H1 (cell line): ENCODE measurements at regions not wholly inside any gene's neighbourhood (a gene's known extent, or its start where the extent isn't known, plus 50 kb on each side); places are given as distances from the start of the nearest gene placed in this dataset.
A peak's percentile ranks its signal among the peaks of the same experiment; 100 is the strongest.

Source experiments
- CTCF ChIA-PET: fragments of 300-600 bp; sonication (Branson Sonifier 250); formaldehyde crosslinking; loops from one replicate; lab custom pipeline; 2021; ENCODE audit not compliant: partially characterized antibody; lab: Charles Lee
- POLR2A ChIA-PET: fragments of 300-600 bp; sonication (Branson Sonifier 250); formaldehyde crosslinking; loops from one replicate; lab custom pipeline; 2021; ENCODE audit warnings: inconsistent platforms; ENCODE audit not compliant: partially characterized antibody; lab: Charles Lee
- DNase-seq, 2 experiments: peaks; one replicate each; pipeline versions ENCODE4 v3.0.0 to v3.0.0-alpha.2; 2010 to 2022; ENCODE audit warnings: low spot score in 2 of 2, low read depth in 1 of 2, mixed read lengths in 1 of 2
- FAIRE-seq: peaks from 2 replicates; lab custom pipeline; 2011; peaks lifted over from hg19 to GRCh38; lab: Jason Lieb, UNC
- H2AFZ ChIP-seq: 2 replicates; pipeline ENCODE4 v1.8.1; 2012; ENCODE audit warnings: low read length, inconsistent platforms
- H2AK5ac ChIP-seq: 2 replicates; pipeline ENCODE4 v1.6.1; 2013; ENCODE audit warnings: low read depth, low read length
- H2BK120ac ChIP-seq: replicated peaks from 2 replicates; pipeline ENCODE3; 2013; ENCODE audit warnings: low read depth, low read length, inconsistent platforms
- H2BK12ac ChIP-seq: 2 replicates; pipeline ENCODE4 v1.6.1; 2013; ENCODE audit warnings: low read depth, low read length
- H2BK15ac ChIP-seq: 2 replicates; pipeline ENCODE4 v1.6.1; 2013; ENCODE audit warnings: low read length
- H2BK20ac ChIP-seq: 2 replicates; pipeline ENCODE4 v1.6.1; 2013; ENCODE audit warnings: low read length
- H2BK5ac ChIP-seq: 2 replicates; pipeline ENCODE4 v1.6.1; 2013; ENCODE audit warnings: low read depth, low read length
- H3K14ac ChIP-seq: 2 replicates; pipeline ENCODE4 v1.6.1; 2013; ENCODE audit warnings: inconsistent platforms; ENCODE audit not compliant: insufficient read length
- H3K18ac ChIP-seq: 2 replicates; pipeline ENCODE4 v1.6.1; 2013; ENCODE audit warnings: low read length; ENCODE audit errors: extremely low read depth
- H3K23ac ChIP-seq: 2 replicates; pipeline ENCODE4 v1.6.1; 2013; ENCODE audit warnings: inconsistent platforms; ENCODE audit not compliant: insufficient read length
- H3K23me2 ChIP-seq: 2 replicates; pipeline ENCODE4 v1.6.1; 2013; ENCODE audit warnings: low read depth, low read length
- H3K27ac ChIP-seq: 2 replicates; pipeline ENCODE4 v1.6.1; 2011; ENCODE audit warnings: low read depth, low read length, inconsistent platforms
- H3K27me3 ChIP-seq, 4 experiments: replicated peaks in 1 of 4; 1 replicate in 1 of 4; 2 replicates in 3 of 4; pipeline versions ENCODE4 v1.6.1 to v1.8.1; 2011 to 2013; ENCODE audit warnings: low read length in 3 of 4, mild to moderate bottlenecking in 3 of 4, inconsistent platforms in 2 of 4, mixed read lengths in 2 of 4, moderate library complexity in 1 of 4; ENCODE audit not compliant: control insufficient read depth in 3 of 4, insufficient read depth in 3 of 4; ENCODE audit errors: extremely low read depth in 1 of 4
- H3K36me3 ChIP-seq, 4 experiments: 2 replicates each; pipeline versions ENCODE4 v1.6.1 to v1.8.1; 2011 to 2013; ENCODE audit warnings: mild to moderate bottlenecking in 4 of 4, low read length in 3 of 4, moderate library complexity in 2 of 4, control low read depth in 1 of 4, inconsistent platforms in 1 of 4; ENCODE audit not compliant: insufficient read depth in 4 of 4, control insufficient read depth in 2 of 4
- H3K4ac ChIP-seq: replicated peaks from 2 replicates; pipeline ENCODE3; 2013; ENCODE audit warnings: low read length, low read depth, mixed read lengths, inconsistent platforms; ENCODE audit not compliant: insufficient read length
- H3K4me1 ChIP-seq, 4 experiments: replicated peaks in 1 of 4; 1 replicate in 1 of 4; 2 replicates in 3 of 4; pipeline versions ENCODE4 v1.6.1 to v1.8.1; 2011 to 2013; ENCODE audit warnings: low read length in 3 of 4, inconsistent platforms in 2 of 4, mixed read lengths in 1 of 4; ENCODE audit not compliant: insufficient read depth in 4 of 4, control insufficient read depth in 3 of 4
- H3K4me2 ChIP-seq, 2 experiments: 2 replicates each; pipeline versions ENCODE4 v1.6.1 to v1.8.1; 2011 to 2013; ENCODE audit warnings: low read depth in 2 of 2, low read length in 2 of 2, control low read depth in 1 of 2, inconsistent platforms in 1 of 2, mild to moderate bottlenecking in 1 of 2; ENCODE audit not compliant: insufficient read depth in 1 of 2
- H3K4me3 ChIP-seq, 4 experiments: fragments of 200-600, 300-600 bp in 1 of 4; sonication (generic), shearing (Covaris generic), sonication (Bioruptor Twin) in 1 of 4; 2 replicates each; pipeline versions ENCODE4 v1.5.1 to v1.8.1; 2011 to 2016; ENCODE audit warnings: low read length in 4 of 4, low read depth in 3 of 4, control low read depth in 2 of 4, inconsistent platforms in 2 of 4, mild to moderate bottlenecking in 2 of 4, mixed read lengths in 1 of 4, moderate library complexity in 1 of 4; ENCODE audit not compliant: insufficient read depth in 2 of 4; ENCODE audit errors: extremely low read depth in 1 of 4
- H3K56ac ChIP-seq: replicated peaks from 2 replicates; pipeline ENCODE3; 2013; ENCODE audit warnings: low read depth, mild to moderate bottlenecking, mixed read lengths, low read length, inconsistent platforms; ENCODE audit not compliant: insufficient read length
- H3K79me1 ChIP-seq: 2 replicates; pipeline ENCODE4 v1.6.1; 2013; ENCODE audit warnings: low read depth, low read length, control low read depth
- H3K79me2 ChIP-seq, 2 experiments: 2 replicates each; pipeline versions ENCODE4 v1.6.1 to v1.8.1; 2012 to 2013; ENCODE audit warnings: low read length in 2 of 2, mild to moderate bottlenecking in 2 of 2, inconsistent platforms in 1 of 2; ENCODE audit not compliant: insufficient read depth in 2 of 2, control insufficient read depth in 1 of 2
- H3K9ac ChIP-seq, 4 experiments: replicated peaks in 1 of 4; 1 replicate in 1 of 4; 2 replicates in 3 of 4; pipeline versions ENCODE4 v1.6.1 to v1.8.1; 2011 to 2013; ENCODE audit warnings: low read depth in 3 of 4, low read length in 3 of 4, control low read depth in 2 of 4, mild to moderate bottlenecking in 2 of 4, moderate library complexity in 2 of 4, inconsistent platforms in 1 of 4; ENCODE audit errors: extremely low read depth in 1 of 4
- H3K9me3 ChIP-seq, 2 experiments: 2 replicates each; pipeline versions ENCODE4 v1.6.1 to v1.8.1; 2012 to 2013; ENCODE audit warnings: mild to moderate bottlenecking in 2 of 2, moderate library complexity in 2 of 2, control low read depth in 1 of 2, inconsistent platforms in 1 of 2, low read depth in 1 of 2, low read length in 1 of 2, mixed read lengths in 1 of 2; ENCODE audit not compliant: insufficient read depth in 2 of 2
- H4K20me1 ChIP-seq, 2 experiments: replicated peaks in 1 of 2; 2 replicates each; pipeline versions ENCODE3 to v1.8.1; 2011 to 2013; ENCODE audit warnings: inconsistent platforms in 2 of 2, low read length in 2 of 2, mild to moderate bottlenecking in 1 of 2; ENCODE audit not compliant: insufficient read depth in 2 of 2, control insufficient read depth in 1 of 2
- H4K5ac ChIP-seq: 2 replicates; pipeline ENCODE4 v1.6.1; 2013; ENCODE audit warnings: low read length, low read depth, mixed read lengths, inconsistent platforms; ENCODE audit not compliant: insufficient read length
- H4K8ac ChIP-seq: 2 replicates; pipeline ENCODE4 v1.8.0; 2013; ENCODE audit warnings: mild to moderate bottlenecking, moderate library complexity, low read length, inconsistent platforms; ENCODE audit not compliant: insufficient read depth; ENCODE audit errors: extremely low read depth
- H4K91ac ChIP-seq: replicated peaks from 2 replicates; pipeline ENCODE3; 2013; ENCODE audit warnings: low read length, mixed read lengths, inconsistent platforms; ENCODE audit not compliant: insufficient read length
- BCL11A ChIP-seq, 2 experiments: IDR thresholded peaks; one replicate each; pipeline ENCODE4 v1.6.1; 2011; ENCODE audit warnings: low read depth in 2 of 2, low read length in 2 of 2, mild to moderate bottlenecking in 2 of 2
- EGR1 ChIP-seq: IDR thresholded peaks from 2 replicates; pipeline ENCODE4 v1.6.1; 2011; ENCODE audit warnings: low read depth, low read length, borderline replicate concordance
- EZH2 ChIP-seq: fragments of 200-600 bp; sonication (generic); IDR thresholded peaks from 2 replicates; pipeline ENCODE4 v1.7.1; 2012; ENCODE audit warnings: low read depth, mild to moderate bottlenecking, moderate library complexity, low read length, inconsistent platforms; ENCODE audit not compliant: severe bottlenecking
- GTF2F1 ChIP-seq: IDR thresholded peaks from 2 replicates; pipeline ENCODE4 v1.6.1; 2012; ENCODE audit warnings: low read depth, low read length, improper control_type of control experiment, borderline replicate concordance
- JUN ChIP-seq: IDR thresholded peaks from 2 replicates; pipeline ENCODE4 v1.6.1; 2011; ENCODE audit warnings: low read depth, mild to moderate bottlenecking, improper control_type of control experiment, low read length
- RAD21 ChIP-seq, 2 experiments: IDR thresholded peaks in 1 of 2; conservative IDR thresholded peaks in 1 of 2; 2 replicates each; pipeline ENCODE4 v1.6.1; 2011; ENCODE audit warnings: low read depth in 2 of 2, low read length in 2 of 2, improper control_type of control experiment in 1 of 2, inconsistent platforms in 1 of 2, mild to moderate bottlenecking in 1 of 2, moderate library complexity in 1 of 2
- SAP30 ChIP-seq: fragments of 300-600 bp; sonication (generic); IDR thresholded peaks from 2 replicates; pipeline ENCODE4 v1.7.1; 2012; ENCODE audit warnings: low read length, moderate library complexity, mild to moderate bottlenecking, inconsistent platforms; ENCODE audit not compliant: insufficient read depth, insufficient replicate concordance
- TAF1 ChIP-seq: IDR thresholded peaks from 2 replicates; pipeline ENCODE4 v1.6.1; 2011; ENCODE audit warnings: mild to moderate bottlenecking, low read depth, low read length
- TBP ChIP-seq: IDR thresholded peaks from 2 replicates; pipeline ENCODE4 v1.6.1; 2011; ENCODE audit warnings: low read depth, low read length, improper control_type of control experiment
- TEAD4 ChIP-seq: IDR thresholded peaks from 2 replicates; pipeline ENCODE4 v1.6.1; 2012; ENCODE audit warnings: low read depth, low read length, inconsistent platforms, mixed read lengths
- WGBS, 2 experiments: shearing (Covaris generic) in 1 of 2; methylation state at CpG; one replicate each; pipeline versions ENCODE4 v1.1.6 to v1.1.7; 2013 to 2015; ENCODE audit warnings: low lambda C conversion rate in 2 of 2, mixed read lengths in 2 of 2, inconsistent platforms in 1 of 2, low coverage in 1 of 2, missing lambda C conversion rate in 1 of 2; ENCODE audit not compliant: insufficient replicate concordance in 2 of 2, insufficient coverage in 1 of 2, insufficient read length in 1 of 2; ENCODE audit errors: extremely low coverage in 1 of 2, missing lambda C conversion rate in 1 of 2; 5-methylcytosine and 5-hydroxymethylcytosine counted together
- TF ChIP-seq, protein P1 (sequence below): IDR thresholded peaks from 2 replicates; pipeline ENCODE4 v1.6.1; 2012; ENCODE audit warnings: inconsistent platforms

GRCh38 chr3:127135241-127136023 is 57.5 kb upstream of the PRR23E start:
- Histone ChIP-seq H3K56ac (no peak overlapping the region), H2BK20ac (0 out of 2 replicates have a peak overlapping the region, but pooled peaks have one; percentile 4), H2AK5ac (no peak overlapping the region), H3K4me3 (peak overlapping the region in 2 of 4 experiments; percentile 5 to 51; a peak in 2 of 8 replicates), H3K27me3 (peaks cover 3 to 27% (median 26%) of the 10 kb centered on the region in 4 experiments), H4K5ac (no peak overlapping the region), H2BK12ac (peak overlapping the region; percentile 10; the same call in 1 of the 2 replicates), H2BK120ac (no peak overlapping the region), H2BK5ac (no peak overlapping the region), H3K23me2 (no peaks in the 10 kb centered on the region; the same call in 1 of the 2 replicates), H3K9ac (no peak overlapping the region), H4K91ac (no peak overlapping the region), H3K79me1 (no peaks in the 10 kb centered on the region), H3K23ac (no peak overlapping the region), H3K27ac (no peak overlapping the region), H2BK15ac (no peak overlapping the region), H3K36me3 (no peaks in the 10 kb centered on the region), H3K14ac (no peak overlapping the region), H2AFZ (peak overlapping the region; percentile 19; the same call in 1 of the 2 replicates), H4K8ac (peak overlapping the region; percentile 63; the same call in 1 of the 2 replicates), H3K4ac (no peak overlapping the region), H3K4me1 (peaks cover 5 to 31% (median 19%) of the 10 kb centered on the region in 4 experiments), H3K18ac (peak overlapping the region; percentile 48; the same call in 1 of the 2 replicates), H3K79me2 (no peaks in the 10 kb centered on the region), H3K9me3 (no peaks in the 10 kb centered on the region), H4K20me1 (peaks cover 0 to 1% of the 10 kb centered on the region in 2 experiments), H3K4me2 (peak overlapping the region; percentile 56 to 66)
- FAIRE-seq: no peak
- POLR2A ChIA-PET: no interaction called here
- 21% methylated on average over 36 of the region's 58 CpGs; no CpG with 5 or more reads in 1 of the 2 experiments for WGBS, 2 experiments
- CTCF ChIA-PET: interaction anchor here (1.8 kb wide), 1 partner anchor 61 kb away, joined by 4 read pairs; no protein-coding TSS in a partner anchor
- DNase-seq: no peak
- TF ChIP-seq RAD21 (IDR thresholded peaks at IDR 0.05 in 1 of 2, conservative IDR thresholded peaks at IDR 0.05 in 1 of 2; ENCODE audit: low read depth in 2 of 2, low read length in 2 of 2) (no peak), JUN (no peak), BCL11A (IDR thresholded peaks at IDR 0.05; ENCODE audit: low read depth in 2 of 2, low read length in 2 of 2) (no peak), TAF1 (no peak), SAP30 (no peak), EGR1 (0 out of 2 replicates have a peak, but pooled peaks have one; percentile 20), GTF2F1 (no peak), TBP (no peak; the same call in 1 of the 2 replicates), EZH2 (peak; percentile 59), TEAD4 (no peak)
- TF ChIP-seq, protein P1, sequence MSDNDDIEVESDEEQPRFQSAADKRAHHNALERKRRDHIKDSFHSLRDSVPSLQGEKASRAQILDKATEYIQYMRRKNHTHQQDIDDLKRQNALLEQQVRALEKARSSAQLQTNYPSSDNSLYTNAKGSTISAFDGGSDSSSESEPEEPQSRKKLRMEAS: peak; percentile 7; the same call in 1 of the 2 replicates
